CD14-positive monocyte (primary cell): ENCODE measurements at regions not wholly inside any gene's neighbourhood (a gene's known extent, or its start where the extent isn't known, plus 50 kb on each side); places are given as distances from the start of the nearest gene placed in this dataset.

ENCODE experiments used
- DNase-seq, 3 donors: peaks; one replicate each; pipeline ENCODE4 v3.0.0-alpha.2; 2011 to 2022
- H2AFZ ChIP-seq: 2 replicates; pipeline ENCODE4 v1.6.0; 2012; ENCODE audit warnings: mild to moderate bottlenecking, low read depth, low read length, inconsistent platforms; ENCODE audit not compliant: insufficient read depth, poor library complexity, severe bottlenecking
- H3K27ac ChIP-seq, 2 donors: 1 replicate in 1 of 2; 2 replicates in 1 of 2; pipeline ENCODE4 v1.5.1; 2012 to 2013; ENCODE audit warnings: low read length in 2 of 2, control low read depth in 1 of 2, inconsistent platforms in 1 of 2, low read depth in 1 of 2, mild to moderate bottlenecking in 1 of 2
- H3K27me3 ChIP-seq, 2 donors: one replicate each; pipeline versions ENCODE4 v1.6.0 to v1.6.1; 2011 to 2013; ENCODE audit warnings: low read length in 2 of 2; ENCODE audit not compliant: control insufficient read depth in 2 of 2, insufficient read depth in 2 of 2
- H3K36me3 ChIP-seq, 2 donors: replicated peaks in 1 of 2; 1 replicate in 1 of 2; 2 replicates in 1 of 2; pipeline versions ENCODE4 v1.5.1 to v1.6.1; 2012 to 2013; ENCODE audit warnings: low read length in 2 of 2, control low read depth in 1 of 2, inconsistent platforms in 1 of 2, mild to moderate bottlenecking in 1 of 2; ENCODE audit not compliant: insufficient read depth in 2 of 2, control insufficient read depth in 1 of 2
- H3K4me1 ChIP-seq, 2 donors: 1 replicate in 1 of 2; 2 replicates in 1 of 2; pipeline versions ENCODE4 v1.5.1 to v1.6.1; 2012 to 2013; ENCODE audit warnings: low read length in 2 of 2, control low read depth in 1 of 2, inconsistent platforms in 1 of 2, mild to moderate bottlenecking in 1 of 2, moderate library complexity in 1 of 2; ENCODE audit not compliant: insufficient read depth in 2 of 2, control insufficient read depth in 1 of 2
- H3K4me2 ChIP-seq: replicated peaks from 2 replicates; pipeline ENCODE3; 2012; ENCODE audit warnings: low read length, moderate library complexity, mild to moderate bottlenecking; ENCODE audit not compliant: poor library complexity, severe bottlenecking; ENCODE audit errors: extremely low read depth
- H3K4me3 ChIP-seq, 3 experiments: fragments of 200-600 bp in 1 of 3; sonication (generic) in 1 of 3; replicated peaks in 1 of 3; 1 replicate in 2 of 3; 2 replicates in 1 of 3; pipeline ENCODE4 v1.5.1; 2011 to 2013; ENCODE audit warnings: low read length in 3 of 3, mild to moderate bottlenecking in 3 of 3, control low read depth in 2 of 3, low read depth in 2 of 3, inconsistent platforms in 1 of 3, moderate library complexity in 1 of 3
- H3K79me2 ChIP-seq: 2 replicates; pipeline ENCODE4 v1.6.0; 2012; ENCODE audit warnings: mild to moderate bottlenecking, control low read depth, inconsistent platforms, low read length, moderate library complexity; ENCODE audit not compliant: insufficient read depth
- H3K9ac ChIP-seq: 2 replicates; pipeline ENCODE4 v1.6.0; 2017; ENCODE audit warnings: low read length, mild to moderate bottlenecking; ENCODE audit not compliant: insufficient read depth, poor library complexity, severe bottlenecking
- H3K9me3 ChIP-seq, 2 donors: replicated peaks in 1 of 2; 1 replicate in 1 of 2; 2 replicates in 1 of 2; pipeline versions ENCODE4 v1.5.1 to v1.6.1; 2012 to 2013; ENCODE audit warnings: low read length in 2 of 2, control low read depth in 1 of 2; ENCODE audit not compliant: control insufficient read depth in 1 of 2, insufficient read depth in 1 of 2
- H4K20me1 ChIP-seq: 2 replicates; pipeline ENCODE4 v1.6.0; 2012; ENCODE audit warnings: mild to moderate bottlenecking, low read length, control low read depth, moderate library complexity; ENCODE audit not compliant: insufficient read depth
- H3K27ac Mint-ChIP-seq, 7 donors: one replicate each; pipeline ENCODE4 v1.8.0; 2020; ENCODE audit warnings: mild to moderate bottlenecking in 7 of 7, mixed read lengths in 7 of 7, moderate library complexity in 6 of 7, inconsistent platforms in 2 of 7
- H3K27me3 Mint-ChIP-seq, 3 donors: one replicate each; pipeline ENCODE4 v1.8.0; 2021 to 2022; ENCODE audit warnings: low read depth in 3 of 3, mild to moderate bottlenecking in 3 of 3, mixed read lengths in 3 of 3, moderate library complexity in 3 of 3, inconsistent platforms in 1 of 3
- H3K36me3 Mint-ChIP-seq, 2 donors: one replicate each; pipeline ENCODE4 v1.8.0; 2020; ENCODE audit warnings: mixed read lengths in 2 of 2, inconsistent platforms in 1 of 2, mild to moderate bottlenecking in 1 of 2
- H3K4me1 Mint-ChIP-seq: one replicate; pipeline ENCODE4 v1.8.0; 2020; ENCODE audit warnings: mild to moderate bottlenecking, mixed read lengths
- H3K4me3 Mint-ChIP-seq, 2 donors: one replicate each; pipeline ENCODE4 v1.8.0; 2020; ENCODE audit warnings: mild to moderate bottlenecking in 2 of 2, mixed read lengths in 2 of 2, moderate library complexity in 1 of 2
- H3K9me3 Mint-ChIP-seq, 7 donors: one replicate each; pipeline ENCODE4 v1.8.0; 2020 to 2022; ENCODE audit warnings: mixed read lengths in 7 of 7, mild to moderate bottlenecking in 6 of 7, moderate library complexity in 6 of 7, inconsistent platforms in 2 of 7
- WGBS: methylation state at CpG from one replicate; pipeline ENCODE4 v1.1.5; 2013; ENCODE audit warnings: missing lambda C conversion rate; ENCODE audit not compliant: insufficient coverage; 5-methylcytosine and 5-hydroxymethylcytosine counted together
- intact Hi-C, 2 donors: fragments of 100-400 bp; cut with micrococcal nuclease; formaldehyde crosslinking; loops; one replicate each; pipeline versions ENCODE4 v1.15.0 to v1.15.1; 2023
- TF ChIP-seq, protein P1 (sequence below): fragments of 200-600 bp; IDR thresholded peaks from one replicate; pipeline ENCODE4 v1.8.0; 2022; ENCODE audit warnings: antibody characterized with exemption, mild to moderate bottlenecking

- peak; percentile 59 to 90 (median 68) for DNase-seq
- no peak overlapping the region for H3K9ac ChIP-seq
- intact Hi-C loops, result loop anchor here (2.0 to 10.0 kb wide), 2 partner anchors 25 to 87 kb away; partner anchors contain the start of gene TNRC6C (in 1 of the 2)
- H4K20me1 ChIP-seq, result no peaks in the 10 kb centered on the region
- no peaks in the 10 kb centered on the region for H3K79me2 ChIP-seq
- Mint-ChIP-seq H3K9me3 (peaks cover 0 to 5% (median 0%) of the 10 kb centered on the region in 7 donors), H3K4me1 (peaks cover 65% of the 10 kb centered on the region), H3K36me3 (no peaks in the 10 kb centered on the region), H3K27me3 (peaks cover 4 to 24% (median 6%) of the 10 kb centered on the region in 3 donors), H3K4me3 (no peak overlapping the region), H3K27ac (peak overlapping the region in 6 of 7 donors; percentile 38 to 92 (median 56))
- 33% methylated on average over 5 of the region's 5 CpGs for WGBS
- no peaks in the 10 kb centered on the region for H3K27me3 ChIP-seq
- no peak overlapping the region for H3K4me2 ChIP-seq
- no peaks in the 10 kb centered on the region for H3K9me3 ChIP-seq
- H3K4me3 ChIP-seq, result no peak overlapping the region
- TF ChIP-seq, protein P1, sequence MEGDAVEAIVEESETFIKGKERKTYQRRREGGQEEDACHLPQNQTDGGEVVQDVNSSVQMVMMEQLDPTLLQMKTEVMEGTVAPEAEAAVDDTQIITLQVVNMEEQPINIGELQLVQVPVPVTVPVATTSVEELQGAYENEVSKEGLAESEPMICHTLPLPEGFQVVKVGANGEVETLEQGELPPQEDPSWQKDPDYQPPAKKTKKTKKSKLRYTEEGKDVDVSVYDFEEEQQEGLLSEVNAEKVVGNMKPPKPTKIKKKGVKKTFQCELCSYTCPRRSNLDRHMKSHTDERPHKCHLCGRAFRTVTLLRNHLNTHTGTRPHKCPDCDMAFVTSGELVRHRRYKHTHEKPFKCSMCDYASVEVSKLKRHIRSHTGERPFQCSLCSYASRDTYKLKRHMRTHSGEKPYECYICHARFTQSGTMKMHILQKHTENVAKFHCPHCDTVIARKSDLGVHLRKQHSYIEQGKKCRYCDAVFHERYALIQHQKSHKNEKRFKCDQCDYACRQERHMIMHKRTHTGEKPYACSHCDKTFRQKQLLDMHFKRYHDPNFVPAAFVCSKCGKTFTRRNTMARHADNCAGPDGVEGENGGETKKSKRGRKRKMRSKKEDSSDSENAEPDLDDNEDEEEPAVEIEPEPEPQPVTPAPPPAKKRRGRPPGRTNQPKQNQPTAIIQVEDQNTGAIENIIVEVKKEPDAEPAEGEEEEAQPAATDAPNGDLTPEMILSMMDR, result no peak
- H2AFZ ChIP-seq, result no peak overlapping the region
- no peak overlapping the region for H3K27ac ChIP-seq
- H3K4me1 ChIP-seq, result peaks cover 70 to 75% of the 10 kb centered on the region in 2 donors
- no peaks in the 10 kb centered on the region for H3K36me3 ChIP-seq
Observed at GRCh38 chr17:77867308-77867781, 91.2 kb upstream of the TNRC6C start.

GRCh38 chr17:77867976-77868713 lies 90.4 kb upstream of the TNRC6C start:
- Histone ChIP-seq H3K36me3 (no peaks in the 10 kb centered on the region), H3K79me2 (no peaks in the 10 kb centered on the region), H3K9me3 (no peaks in the 10 kb centered on the region), H2AFZ (no peak overlapping the region), H3K4me1 (peaks cover 75 to 80% of the 10 kb centered on the region in 2 donors), H4K20me1 (no peaks in the 10 kb centered on the region), H3K27me3 (no peaks in the 10 kb centered on the region), H3K9ac (no peak overlapping the region), H3K27ac (no peak overlapping the region), H3K4me2 (no peak overlapping the region), H3K4me3 (no peak overlapping the region)
- H3K27ac Mint-ChIP-seq, result peak overlapping the region in 5 of 7 donors; percentile 25 to 92 (median 58)
- H3K36me3 Mint-ChIP-seq, result no peaks in the 10 kb centered on the region
- H3K4me3 Mint-ChIP-seq, result peak overlapping the region in 1 of 2 donors; percentile 11
- DNase-seq, result no peak
- WGBS, result 89% methylated on average over 18 of the region's 19 CpGs
- peaks cover 73% of the 10 kb centered on the region for H3K4me1 Mint-ChIP-seq
- peaks cover 0 to 5% (median 0%) of the 10 kb centered on the region in 7 donors for H3K9me3 Mint-ChIP-seq
- H3K27me3 Mint-ChIP-seq, result peaks cover 6 to 22% (median 6%) of the 10 kb centered on the region in 3 donors
- intact Hi-C loops, result loop anchor here (2.0 to 10.0 kb wide), 3 partner anchors 25 to 87 kb away; partner anchors contain the start of gene TNRC6C (in 1 of the 2)
- TF ChIP-seq, protein P1, result no peak
